Gastroesophageal sphincter (tissue), 3 donors: ENCODE measurements at regions not wholly inside any gene's neighbourhood (a gene's known extent, or its start where the extent isn't known, plus 50 kb on each side); places are given as distances from the start of the nearest gene placed in this dataset.

Experiments used
- POLR2A ChIP-seq, 2 donors: fragments of 450-650 bp; IDR thresholded peaks; one replicate each; pipeline ENCODE4 v1.6.1; 2017; ENCODE audit warnings: antibody characterized with exemption in 2 of 2, mild to moderate bottlenecking in 2 of 2, moderate library complexity in 1 of 2
- POLR2AphosphoS5 ChIP-seq: sonication (generic); formaldehyde crosslinking; IDR thresholded peaks from one replicate; pipeline ENCODE4 v1.6.1; 2017; ENCODE audit warnings: antibody characterized with exemption
- TF ChIP-seq, protein P1 (sequence below), 4 experiments: fragments of 200-600 bp in 2 of 4; fragments of 450-650 bp in 2 of 4; sonication (generic) in 1 of 4; IDR thresholded peaks; one replicate each; pipeline ENCODE4 v1.5.1; 2017 to 2019; ENCODE audit warnings: antibody characterized with exemption in 4 of 4, mild to moderate bottlenecking in 2 of 4, moderate library complexity in 2 of 4

DNA sequence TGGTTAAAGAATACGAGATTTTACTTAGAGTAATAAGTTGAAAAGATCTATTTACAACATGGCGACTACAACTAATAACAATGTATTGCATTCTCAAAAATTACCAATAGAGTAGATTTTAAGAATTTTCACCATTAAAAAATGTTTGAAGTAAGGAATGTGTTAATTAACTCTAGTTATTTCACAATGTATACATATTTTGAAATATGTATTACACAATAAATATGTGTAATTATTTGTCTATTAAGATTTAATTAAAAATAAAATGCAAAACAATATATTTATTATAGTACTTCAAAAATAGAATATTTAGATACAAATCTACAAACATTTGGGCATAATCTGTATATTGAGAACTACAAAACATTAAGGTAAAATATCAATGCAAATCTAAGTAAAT, 1326.3 kb upstream of the CDH6 start:
- TF ChIP-seq, protein P1, sequence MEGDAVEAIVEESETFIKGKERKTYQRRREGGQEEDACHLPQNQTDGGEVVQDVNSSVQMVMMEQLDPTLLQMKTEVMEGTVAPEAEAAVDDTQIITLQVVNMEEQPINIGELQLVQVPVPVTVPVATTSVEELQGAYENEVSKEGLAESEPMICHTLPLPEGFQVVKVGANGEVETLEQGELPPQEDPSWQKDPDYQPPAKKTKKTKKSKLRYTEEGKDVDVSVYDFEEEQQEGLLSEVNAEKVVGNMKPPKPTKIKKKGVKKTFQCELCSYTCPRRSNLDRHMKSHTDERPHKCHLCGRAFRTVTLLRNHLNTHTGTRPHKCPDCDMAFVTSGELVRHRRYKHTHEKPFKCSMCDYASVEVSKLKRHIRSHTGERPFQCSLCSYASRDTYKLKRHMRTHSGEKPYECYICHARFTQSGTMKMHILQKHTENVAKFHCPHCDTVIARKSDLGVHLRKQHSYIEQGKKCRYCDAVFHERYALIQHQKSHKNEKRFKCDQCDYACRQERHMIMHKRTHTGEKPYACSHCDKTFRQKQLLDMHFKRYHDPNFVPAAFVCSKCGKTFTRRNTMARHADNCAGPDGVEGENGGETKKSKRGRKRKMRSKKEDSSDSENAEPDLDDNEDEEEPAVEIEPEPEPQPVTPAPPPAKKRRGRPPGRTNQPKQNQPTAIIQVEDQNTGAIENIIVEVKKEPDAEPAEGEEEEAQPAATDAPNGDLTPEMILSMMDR (IDR thresholded peaks at IDR 0.05), result no peak
- TF ChIP-seq POLR2AphosphoS5 (no peak), POLR2A (IDR thresholded peaks at IDR 0.05) (no peak)
